Stimulated activated CD8-positive, alpha-beta memory T cell treated with anti-CD3 and anti-CD28 coated beads, Interleukin-7, amount 100 ng/mL, for 48 hours (primary cell): ENCODE measurements at regions not wholly inside any gene's neighbourhood (a gene's known extent, or its start where the extent isn't known, plus 50 kb on each side); places are given as distances from the start of the nearest gene placed in this dataset.
"Not testable (repeated sequence)": the region's sequence is repeated elsewhere in the genome, so short reads cannot be mapped to it uniquely, and the experiment has no call there.

ENCODE experiments used
- DNase-seq, 2 donors: peaks; one replicate each; pipeline ENCODE4 v3.0.0-alpha.2; 2020; ENCODE audit warnings: low read depth in 1 of 2; ENCODE audit errors: extremely low read depth in 1 of 2

- not testable (repeated sequence) for DNase-seq
Observed at GRCh38 chr2:87258887-87259286, 237.2 kb upstream of the PLGLB1 start.

GRCh38 chr2:87262184-87262702 lies 240.6 kb upstream of the PLGLB1 start:
- not testable (repeated sequence) for DNase-seq

- not testable (repeated sequence) for DNase-seq
Observed at GRCh38 chr2:87263868-87264518, 242.3 kb upstream of the PLGLB1 start.

GRCh38 chr2:87275192-87275591 lies 253.5 kb upstream of the PLGLB1 start:
- not testable (repeated sequence) for DNase-seq

- DNase-seq, result not testable (repeated sequence)
Observed at GRCh38 chr2:87275974-87276629, 254.5 kb upstream of the PLGLB1 start.

- DNase-seq, result not testable (repeated sequence)
Observed at GRCh38 chr2:87276673-87277072, 255.0 kb upstream of the PLGLB1 start.

- not testable (repeated sequence) for DNase-seq
Observed at GRCh38 chr2:87277734-87278133, 256.1 kb upstream of the PLGLB1 start.

GRCh38 chr2:87280596-87281355 lies 259.1 kb upstream of the PLGLB1 start:
- DNase-seq, result not testable (repeated sequence)

GRCh38 chr2:87283735-87284470 lies 262.3 kb upstream of the PLGLB1 start:
- not testable (repeated sequence) for DNase-seq

- DNase-seq, result not testable (repeated sequence)
Observed at GRCh38 chr2:87284471-87284772, 262.8 kb upstream of the PLGLB1 start.

- DNase-seq, result not testable (repeated sequence)
Observed at GRCh38 chr2:87285139-87285538, 263.5 kb upstream of the PLGLB1 start.

- not testable (repeated sequence) for DNase-seq
Observed at GRCh38 chr2:87290566-87291307, 269.1 kb upstream of the PLGLB1 start.

- DNase-seq, result not testable (repeated sequence)
Observed at GRCh38 chr2:87291400-87292200, 270.0 kb upstream of the PLGLB1 start.

GRCh38 chr2:87293931-87294594 lies 272.4 kb upstream of the PLGLB1 start:
- not testable (repeated sequence) for DNase-seq

- not testable (repeated sequence) for DNase-seq
Observed at GRCh38 chr2:87295135-87295534, 273.5 kb upstream of the PLGLB1 start.

GRCh38 chr2:87301349-87301748 lies 279.7 kb upstream of the PLGLB1 start:
- not testable (repeated sequence) for DNase-seq

GRCh38 chr2:87301871-87302270 lies 280.2 kb upstream of the PLGLB1 start:
- not testable (repeated sequence) for DNase-seq

- DNase-seq, result not testable (repeated sequence)
Observed at GRCh38 chr2:87308621-87309020, 287.0 kb upstream of the PLGLB1 start.

- DNase-seq, result not testable (repeated sequence)
Observed at GRCh38 chr2:87309785-87310184, 288.1 kb upstream of the PLGLB1 start.
